GM23248 (cell line): ENCODE measurements at regions not wholly inside any gene's neighbourhood (a gene's known extent, or its start where the extent isn't known, plus 50 kb on each side); places are given as distances from the start of the nearest gene placed in this dataset.

Source experiments
- EZH2 ChIP-seq: fragments of 200-600 bp; sonication (generic); IDR thresholded peaks from 2 replicates; pipeline ENCODE4 v1.6.1; 2018; ENCODE audit warnings: antibody characterized with exemption, mild to moderate bottlenecking; ENCODE audit not compliant: insufficient read depth, poor library complexity, severe bottlenecking
- EZH2phosphoT487 ChIP-seq: fragments of 200-600 bp; sonication (generic); IDR thresholded peaks from 2 replicates; pipeline ENCODE4 v1.6.1; 2018; ENCODE audit warnings: antibody characterized with exemption, moderate library complexity, mild to moderate bottlenecking, low read depth; ENCODE audit not compliant: insufficient read depth

GRCh38 chr6:8900056-8900455 lies 464.7 kb upstream of the SLC35B3 start:
- TF ChIP-seq EZH2 = no peak
- TF ChIP-seq EZH2phosphoT487 = no peak
